ENCODE measurements at regions not wholly inside any gene's neighbourhood (a gene's known extent, or its start where the extent isn't known, plus 50 kb on each side); places are given as distances from the start of the nearest gene placed in this dataset.

- no peak for TF ChIP-seq POLR2A (IDR thresholded peaks at IDR 0.05; ENCODE audit: borderline replicate concordance, extremely low read depth, insufficient read depth, insufficient read length)
- TF ChIP-seq ZNF274 (IDR thresholded peaks at IDR 0.05; ENCODE audit: low read depth, low read length) = no peak
- TF ChIP-seq, protein P1, sequence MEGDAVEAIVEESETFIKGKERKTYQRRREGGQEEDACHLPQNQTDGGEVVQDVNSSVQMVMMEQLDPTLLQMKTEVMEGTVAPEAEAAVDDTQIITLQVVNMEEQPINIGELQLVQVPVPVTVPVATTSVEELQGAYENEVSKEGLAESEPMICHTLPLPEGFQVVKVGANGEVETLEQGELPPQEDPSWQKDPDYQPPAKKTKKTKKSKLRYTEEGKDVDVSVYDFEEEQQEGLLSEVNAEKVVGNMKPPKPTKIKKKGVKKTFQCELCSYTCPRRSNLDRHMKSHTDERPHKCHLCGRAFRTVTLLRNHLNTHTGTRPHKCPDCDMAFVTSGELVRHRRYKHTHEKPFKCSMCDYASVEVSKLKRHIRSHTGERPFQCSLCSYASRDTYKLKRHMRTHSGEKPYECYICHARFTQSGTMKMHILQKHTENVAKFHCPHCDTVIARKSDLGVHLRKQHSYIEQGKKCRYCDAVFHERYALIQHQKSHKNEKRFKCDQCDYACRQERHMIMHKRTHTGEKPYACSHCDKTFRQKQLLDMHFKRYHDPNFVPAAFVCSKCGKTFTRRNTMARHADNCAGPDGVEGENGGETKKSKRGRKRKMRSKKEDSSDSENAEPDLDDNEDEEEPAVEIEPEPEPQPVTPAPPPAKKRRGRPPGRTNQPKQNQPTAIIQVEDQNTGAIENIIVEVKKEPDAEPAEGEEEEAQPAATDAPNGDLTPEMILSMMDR (IDR thresholded peaks at IDR 0.05 in 2 of 3, conservative IDR thresholded peaks at IDR 0.05 in 1 of 3; ENCODE audit: borderline replicate concordance in 1 of 3, insufficient read depth in 1 of 3, low read depth in 2 of 3, low read length in 2 of 3) = no peak
- no peak for TF ChIP-seq MAX (IDR thresholded peaks at IDR 0.05)
- no peak for TF ChIP-seq RAD21 (IDR thresholded peaks at IDR 0.05; ENCODE audit: low read depth)
- no peak for TF ChIP-seq POLR2AphosphoS5 (IDR thresholded peaks at IDR 0.05; ENCODE audit: low read depth, low read length)
- TF ChIP-seq, protein P2, sequence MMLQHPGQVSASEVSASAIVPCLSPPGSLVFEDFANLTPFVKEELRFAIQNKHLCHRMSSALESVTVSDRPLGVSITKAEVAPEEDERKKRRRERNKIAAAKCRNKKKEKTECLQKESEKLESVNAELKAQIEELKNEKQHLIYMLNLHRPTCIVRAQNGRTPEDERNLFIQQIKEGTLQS (IDR thresholded peaks at IDR 0.05) = no peak
Measured at GRCh38 chr4:166257891-166258290, 384.9 kb downstream of the TLL1 start.

All from HCT116 (cell line).